ENCODE measurements at regions not wholly inside any gene's neighbourhood (a gene's known extent, or its start where the extent isn't known, plus 50 kb on each side); places are given as distances from the start of the nearest gene placed in this dataset.

DNA sequence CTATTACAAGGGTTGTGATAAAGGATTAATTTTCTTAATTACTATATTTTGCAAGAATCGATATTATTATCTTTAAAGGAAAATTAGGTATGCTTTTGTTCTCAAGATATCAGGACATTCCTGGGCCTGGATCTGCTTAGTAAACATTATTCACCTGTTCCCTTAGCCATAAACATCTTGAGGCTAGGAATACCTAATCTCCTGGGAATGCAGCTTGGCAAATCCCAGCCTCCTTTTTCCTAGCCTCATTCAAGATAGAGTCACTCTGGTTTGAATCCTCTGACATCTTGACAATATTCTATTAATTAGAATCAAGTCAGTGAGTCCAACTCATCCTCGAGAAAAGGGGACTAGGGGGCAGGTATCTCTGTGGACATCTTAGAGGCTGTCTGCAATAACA is 327.1 kb downstream of the STIM2 start:
- no peak for DNase-seq

DNA sequence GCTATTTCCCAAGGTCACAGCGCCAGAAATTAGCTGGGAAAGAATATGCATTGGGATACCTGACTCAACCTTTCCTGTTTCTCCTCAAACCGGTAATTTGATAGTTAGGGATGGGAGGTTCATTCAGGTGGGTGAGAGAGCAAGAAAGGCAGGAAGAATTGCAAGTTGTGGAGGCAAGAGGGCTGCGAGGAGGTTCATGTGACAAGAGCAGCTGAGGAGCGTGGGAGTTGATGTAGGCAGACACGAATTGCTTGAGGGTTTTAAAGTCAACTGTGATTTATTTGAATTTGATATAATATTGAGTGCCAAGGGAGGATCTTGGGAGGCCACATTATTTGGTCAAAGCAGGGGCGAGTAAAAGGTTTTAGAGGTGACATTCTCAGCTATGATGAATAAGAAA is 329.0 kb downstream of the STIM2 start:
- DNase-seq = no peak

- no peak for DNase-seq
These were observed 331.0 kb downstream of the STIM2 start for GRCh38 chr4:27191592-27191991.

DNA sequence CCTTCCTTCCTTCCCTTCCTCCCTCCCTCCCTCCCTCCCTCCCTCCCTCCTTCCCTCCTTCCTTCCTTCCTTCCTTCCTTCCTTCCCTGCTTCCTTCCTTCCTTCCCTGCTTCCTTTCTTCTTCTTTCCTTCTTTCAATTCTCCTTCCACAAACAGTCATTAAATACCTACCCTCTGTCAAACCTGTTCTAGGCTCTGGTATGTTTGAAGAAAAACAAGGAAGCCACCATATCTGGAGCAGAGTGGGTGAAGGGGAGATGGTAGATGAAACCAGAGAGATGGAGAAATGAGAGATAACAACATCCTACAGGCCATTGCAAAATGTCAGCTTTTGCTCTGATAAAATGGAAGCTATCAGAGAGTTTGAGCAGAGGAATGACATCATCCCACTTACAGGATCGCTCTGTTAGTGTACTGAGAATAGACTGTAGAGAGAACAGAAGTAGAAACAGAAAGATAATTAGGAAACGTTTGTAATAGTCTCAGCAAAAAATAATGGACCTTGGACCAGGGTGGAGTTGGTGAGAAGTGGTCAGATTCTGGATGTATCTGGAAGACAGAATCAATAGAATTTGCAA is 334.0 kb downstream of the STIM2 start:
- no peak for DNase-seq

DNA sequence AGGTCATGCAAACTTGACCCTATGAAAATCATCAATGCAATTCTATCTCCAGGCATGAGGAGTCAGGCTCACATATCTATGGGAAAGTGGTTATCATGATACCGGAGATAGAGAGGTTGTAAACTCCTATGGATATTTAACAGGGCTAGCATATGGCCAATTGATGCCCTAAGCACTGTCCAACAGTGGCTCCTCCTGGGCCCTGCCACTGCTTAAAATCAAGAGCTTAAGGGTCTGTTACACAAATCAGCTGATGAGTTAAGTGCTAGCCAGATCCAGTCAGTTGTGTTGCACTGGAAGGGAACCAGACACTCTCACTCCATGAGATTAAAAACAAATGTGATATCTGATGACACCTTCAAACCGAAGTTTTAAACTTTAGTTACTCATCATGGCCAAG is 337.6 kb downstream of the STIM2 start:
- DNase-seq = no peak

DNA sequence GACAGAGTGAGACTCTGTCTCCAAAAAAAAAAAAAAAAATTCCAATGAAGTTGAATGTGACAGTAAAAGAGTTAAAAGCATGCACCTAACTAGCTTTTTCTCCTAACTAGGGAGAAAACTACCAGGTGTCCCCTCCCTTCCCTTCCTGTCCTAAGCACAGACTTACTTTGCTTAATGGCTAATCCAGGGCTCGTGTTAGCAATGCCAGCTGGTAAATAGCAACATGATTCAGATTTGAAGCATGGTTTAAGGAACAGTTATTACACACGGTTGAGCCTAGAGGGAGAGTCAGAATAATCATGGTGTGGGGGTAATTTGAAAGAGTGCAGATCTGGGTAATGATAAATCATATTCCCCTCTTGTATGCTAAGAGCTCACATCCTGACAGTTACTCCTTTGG is 338.3 kb downstream of the STIM2 start:
- no peak for DNase-seq

DNA sequence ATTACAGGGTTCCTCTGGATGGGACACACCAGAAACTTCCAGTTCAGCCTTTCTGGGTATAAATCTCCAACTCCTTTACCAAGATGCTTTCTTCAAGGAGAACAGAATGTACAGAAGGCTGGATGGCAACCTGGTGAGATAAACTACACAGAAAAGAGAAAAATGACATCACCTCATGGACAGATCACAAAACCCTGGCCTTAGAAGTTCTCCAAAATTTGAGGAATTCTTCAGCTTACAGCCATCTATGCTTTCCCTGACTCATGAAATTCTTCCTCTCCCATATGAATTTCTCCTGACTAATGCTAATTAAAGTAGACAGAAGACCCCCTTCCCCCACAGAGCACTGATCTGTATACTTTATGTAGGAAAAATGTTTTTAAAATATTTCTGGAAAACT is 345.4 kb downstream of the STIM2 start:
- no peak for DNase-seq

DNA sequence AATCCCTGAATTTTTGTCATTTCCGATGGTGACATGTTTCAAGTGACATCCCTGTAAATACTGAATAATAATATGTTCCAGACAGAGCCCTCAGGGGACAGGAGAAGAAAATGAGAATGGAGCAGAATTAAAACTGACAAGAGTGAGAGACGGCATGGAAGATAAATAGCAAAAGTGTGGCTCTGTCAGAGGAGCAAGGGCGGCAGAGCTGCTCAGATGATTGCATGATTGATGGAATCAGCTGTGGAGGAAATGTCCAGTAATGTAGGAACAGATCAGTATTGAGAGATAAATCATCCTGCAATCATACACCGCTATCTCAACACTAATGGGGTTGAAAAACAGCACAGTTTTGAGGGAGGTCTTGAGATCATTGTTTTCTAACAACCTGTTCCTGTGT is 350.3 kb downstream of the STIM2 start:
- DNase-seq = no peak

- no peak for DNase-seq
These were observed 353.4 kb downstream of the STIM2 start for GRCh38 chr4:27214010-27214409.

DNA sequence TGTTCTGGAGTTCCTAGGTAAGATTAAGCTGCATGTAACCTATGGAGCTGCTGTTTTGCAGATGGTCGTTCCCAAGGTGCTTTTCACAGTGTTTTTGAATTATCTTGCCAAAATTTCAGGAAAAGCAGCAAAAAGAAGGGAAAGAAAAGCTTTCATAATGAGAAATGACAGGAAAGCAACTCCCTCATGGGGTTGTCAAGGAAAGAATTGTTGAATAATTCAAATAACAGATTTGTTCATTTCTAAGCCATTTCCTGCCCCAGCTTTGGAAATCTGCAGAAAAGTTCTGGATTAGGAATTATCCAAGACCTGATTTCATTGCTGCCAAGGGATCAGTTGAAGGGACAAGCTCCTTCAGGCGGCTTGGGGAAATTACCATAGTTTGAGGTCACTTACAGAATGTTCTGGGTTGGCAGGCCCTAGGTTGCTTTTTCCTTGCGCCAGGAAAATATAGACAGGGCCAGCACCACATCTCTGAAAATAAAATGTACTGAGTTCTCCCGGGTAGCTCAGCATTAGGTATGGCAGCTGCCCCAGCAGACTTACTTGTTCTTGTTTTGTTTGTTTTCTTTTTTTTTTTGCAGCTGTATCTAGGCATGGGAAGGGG is 354.7 kb downstream of the STIM2 start:
- no peak for DNase-seq

DNA sequence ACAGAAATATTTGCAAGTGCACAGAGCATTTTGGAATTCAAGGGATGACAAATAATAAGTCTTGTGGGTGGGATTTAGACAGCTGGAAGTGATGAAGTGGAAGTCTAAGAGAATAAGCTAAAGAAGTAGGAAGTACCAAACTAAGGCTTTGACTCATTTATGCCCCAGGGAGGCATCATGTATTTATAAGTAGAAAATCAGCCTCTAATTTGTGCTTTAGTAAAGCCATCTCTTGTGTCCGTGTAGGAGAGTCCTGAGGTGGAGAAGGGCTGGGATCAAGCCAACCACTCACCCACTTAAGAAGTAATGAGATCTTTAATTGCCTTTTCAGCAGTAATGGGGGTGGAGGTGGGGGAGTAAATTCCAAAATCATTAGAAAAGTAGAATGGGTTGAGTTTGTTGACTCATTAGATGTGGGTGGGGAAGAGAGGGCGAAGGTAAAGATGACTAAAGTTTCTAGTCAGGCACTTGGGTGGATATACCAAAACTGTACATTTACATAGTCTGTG is 356.7 kb downstream of the STIM2 start:
- DNase-seq = no peak

- DNase-seq = no peak
These were observed 357.4 kb downstream of the STIM2 start for GRCh38 chr4:27218013-27218412.

DNA sequence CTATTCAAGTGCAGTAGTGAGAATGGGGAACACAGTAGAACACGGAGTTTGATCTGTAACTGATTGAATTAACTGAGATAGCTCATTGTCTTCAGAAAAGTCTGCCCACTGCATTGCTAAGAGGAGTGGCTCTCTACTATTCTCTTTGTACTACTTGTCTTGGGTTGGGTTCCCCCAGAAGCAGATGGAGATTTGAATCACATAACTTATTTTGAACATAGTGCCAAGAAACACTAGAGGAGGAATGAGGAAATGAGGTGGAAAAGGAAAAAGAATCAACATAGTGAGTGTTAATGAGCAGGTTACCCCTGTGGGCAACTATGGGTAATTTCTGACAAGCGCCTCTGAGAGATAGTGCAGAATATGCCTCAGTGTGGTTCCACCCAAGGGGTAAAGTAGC is 362.7 kb downstream of the STIM2 start:
- DNase-seq = no peak

- DNase-seq = no peak
These were observed 372.9 kb downstream of the STIM2 start for GRCh38 chr4:27233531-27233930.

DNA sequence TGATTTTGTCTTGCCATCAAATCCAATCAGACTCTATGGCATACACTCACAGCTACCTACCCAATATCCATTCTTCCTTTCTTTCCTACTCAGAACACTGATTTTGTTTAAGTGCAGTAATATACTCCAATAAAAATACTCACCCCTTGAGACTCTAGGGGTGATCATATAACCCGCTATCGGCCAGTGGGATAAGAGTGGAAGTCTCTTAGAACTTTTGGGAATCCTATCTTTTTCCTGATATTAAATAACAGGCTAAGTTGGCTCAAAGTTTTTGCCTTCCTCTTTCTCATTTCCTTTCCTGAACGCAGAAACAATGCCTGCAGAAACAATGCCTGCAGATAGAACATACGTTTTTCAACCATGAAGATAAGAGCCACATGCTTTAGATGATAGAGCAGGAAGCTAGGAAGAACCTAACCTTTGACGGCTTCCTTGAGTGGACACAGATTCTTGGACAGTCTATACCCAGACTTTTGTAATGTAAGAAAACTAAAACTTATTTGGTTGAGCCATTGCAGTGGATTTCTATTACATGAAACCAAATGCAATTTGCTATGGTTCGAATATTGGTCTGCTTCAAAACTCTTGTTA is 373.8 kb downstream of the STIM2 start:
- no peak for DNase-seq

GRCh38 chr4:27239641-27240040 is 379.0 kb downstream of the STIM2 start:
- DNase-seq = no peak

DNA sequence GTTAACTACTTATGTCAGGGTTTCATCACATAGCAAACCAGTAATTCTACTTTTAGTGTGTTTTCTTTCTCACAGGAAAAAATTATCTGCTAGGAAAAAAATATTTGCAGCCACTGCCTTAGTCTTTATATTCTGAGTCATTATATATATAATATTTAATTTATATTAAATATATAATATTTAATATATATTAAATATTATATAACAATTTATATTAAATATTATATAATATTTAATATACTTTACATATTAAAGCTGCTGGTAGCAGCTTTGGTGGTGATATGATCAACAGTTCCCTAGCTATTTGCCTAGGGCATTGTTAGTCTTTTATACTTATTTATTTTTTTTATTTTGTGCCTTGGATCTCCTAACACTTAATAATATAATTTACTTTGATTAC is 381.6 kb downstream of the STIM2 start:
- no peak for DNase-seq

DNA sequence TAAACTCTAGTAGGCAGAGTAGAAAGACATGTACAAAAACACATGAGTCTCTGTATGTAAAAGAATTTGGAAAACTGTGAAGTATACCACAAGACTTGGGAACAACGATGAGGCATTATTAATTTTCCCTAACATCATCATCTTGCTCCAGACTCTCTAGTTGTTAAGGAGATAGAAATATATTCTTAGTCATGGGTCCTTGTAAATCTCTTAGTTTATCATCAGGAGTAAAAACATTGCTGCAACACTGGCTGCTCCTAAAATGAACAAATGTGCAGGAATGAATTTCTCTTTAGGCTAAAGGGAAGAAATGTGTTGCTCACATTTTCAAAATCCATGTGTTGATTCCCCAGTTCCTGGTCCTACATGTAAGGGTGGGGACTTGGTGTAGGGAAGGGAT is 384.6 kb downstream of the STIM2 start:
- no peak for DNase-seq

DNA sequence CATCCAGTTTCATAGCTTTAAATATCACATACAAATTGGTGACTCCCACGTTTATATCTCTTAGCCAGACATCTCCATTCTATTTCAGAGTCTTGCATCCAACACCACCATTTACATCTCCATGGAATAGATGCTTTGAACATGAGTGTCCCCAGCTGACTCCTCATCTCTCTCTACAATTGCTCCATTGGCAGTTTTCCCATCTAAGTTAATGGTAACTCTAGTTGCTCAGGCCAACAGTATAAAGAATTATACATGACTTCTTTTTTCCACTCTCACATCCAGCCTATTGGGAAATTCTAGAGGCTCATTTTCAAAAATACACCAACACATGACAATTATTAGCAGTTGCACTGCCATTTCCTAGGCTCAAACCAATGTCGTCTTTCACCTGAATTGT is 388.2 kb downstream of the STIM2 start:
- DNase-seq = no peak

DNA sequence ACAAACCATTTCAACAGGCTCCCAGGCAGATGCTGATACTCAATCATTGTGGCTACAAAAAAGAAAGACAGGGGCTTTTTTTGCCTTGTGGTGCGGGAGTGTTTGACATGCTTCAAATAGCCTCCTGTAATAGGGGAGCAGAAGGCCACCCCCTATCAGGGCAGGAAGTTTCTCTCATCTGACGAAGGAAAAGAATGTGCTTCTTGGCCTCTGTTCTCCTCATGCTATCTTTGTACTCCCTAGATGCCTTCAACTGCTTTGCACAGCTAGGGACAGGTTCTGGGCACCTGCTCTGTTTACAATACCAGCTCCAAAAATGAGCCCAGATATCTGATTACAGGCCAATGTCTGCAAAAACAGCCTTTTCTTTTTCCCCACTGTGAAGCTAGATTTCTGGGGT is 391.1 kb downstream of the STIM2 start:
- no peak for DNase-seq

DNA sequence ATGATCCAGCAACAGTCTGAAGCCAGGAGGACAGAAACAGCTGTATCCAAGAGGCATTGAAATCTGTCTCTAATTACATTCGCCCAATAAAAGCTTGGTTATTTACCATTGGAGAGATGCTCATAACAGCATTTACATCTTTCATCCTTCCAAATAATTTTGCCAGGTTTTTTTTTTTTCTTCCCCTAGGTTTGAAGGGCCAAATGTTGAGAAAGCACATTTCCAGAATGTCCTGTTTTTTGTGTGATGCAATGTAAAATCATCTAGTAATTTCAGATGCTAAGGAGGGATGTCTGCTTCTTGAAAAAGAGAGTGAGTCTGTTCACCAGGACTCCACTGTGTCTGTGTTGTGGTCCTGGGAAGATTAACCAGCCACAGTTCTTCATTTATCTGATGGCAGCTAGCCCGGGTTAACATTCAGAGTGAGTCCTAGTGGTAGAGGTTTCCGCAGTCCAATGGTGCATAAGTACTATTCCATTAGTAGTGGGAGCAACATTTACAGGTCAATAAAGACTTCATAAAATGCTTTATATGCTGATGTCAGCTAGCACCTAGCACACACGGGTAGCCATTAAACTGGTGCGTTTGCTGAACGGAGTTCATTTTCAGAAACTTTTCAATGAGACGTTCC is 406.8 kb downstream of the STIM2 start:
- no peak for DNase-seq

DNA sequence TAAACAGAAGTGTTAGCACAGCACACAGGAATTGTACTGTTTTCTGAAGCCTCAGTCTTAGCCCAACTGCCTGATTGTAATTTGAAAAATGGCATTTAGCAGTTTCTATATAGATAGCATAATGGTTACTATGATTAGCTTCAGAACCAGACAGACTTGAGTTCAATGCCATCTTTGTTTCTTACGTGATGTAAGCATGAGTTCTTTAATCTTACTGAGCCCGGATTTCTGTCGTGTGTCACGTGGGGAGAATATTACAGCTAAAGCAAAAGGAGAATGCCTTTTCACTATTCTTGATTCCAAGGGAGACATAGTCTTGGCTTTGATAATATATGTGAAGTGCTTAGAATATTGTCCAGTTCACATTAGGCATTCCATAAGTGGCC is 407.3 kb downstream of the STIM2 start:
- DNase-seq = no peak

- DNase-seq = no peak
These were observed 409.8 kb downstream of the STIM2 start for GRCh38 chr4:27270435-27270834.

DNA sequence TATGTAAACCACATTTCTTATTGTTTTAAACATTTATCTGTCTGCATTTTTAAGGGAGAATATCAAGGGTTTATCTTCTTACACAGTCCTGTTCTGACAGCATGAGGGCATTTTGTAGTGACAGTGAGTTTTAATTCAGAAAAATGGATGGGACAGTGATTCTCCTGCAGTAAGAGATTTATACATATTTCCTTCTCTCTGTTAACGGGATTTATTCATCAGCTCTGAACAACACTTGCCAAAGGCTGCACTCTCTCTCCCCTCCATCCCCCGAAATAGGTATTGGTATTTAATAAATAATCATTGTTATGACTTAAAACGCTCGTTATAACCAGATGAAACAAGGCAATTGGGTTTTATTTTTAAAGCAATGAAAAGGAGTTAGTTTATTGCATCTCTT is 410.9 kb downstream of the STIM2 start:
- no peak for DNase-seq

Data from activated CD4-positive, alpha-beta T cell treated with anti-CD3 and anti-CD28 coated beads for 4 hours (primary cell).